ENCODE measurements at regions not wholly inside any gene's neighbourhood (a gene's known extent, or its start where the extent isn't known, plus 50 kb on each side); places are given as distances from the start of the nearest gene placed in this dataset.

- no peak for TF ChIP-seq CTCF (IDR thresholded peaks at IDR 0.05; ENCODE audit: control insufficient read depth, extremely low read depth, insufficient read depth)
- no peak for DNase-seq (ENCODE audit: low read depth)
- no peak overlapping the region for H3K4me3 ChIP-seq (ENCODE audit: low read depth, low read length)
Measured at GRCh38 chr5:20353499-20353898, 365.5 kb upstream of the CDH18 start.

GRCh38 chr5:20351849-20352248 lies 363.8 kb upstream of the CDH18 start:
- H3K4me3 ChIP-seq (ENCODE audit: low read depth, low read length), result no peak overlapping the region
- TF ChIP-seq CTCF (IDR thresholded peaks at IDR 0.05; ENCODE audit: control insufficient read depth, extremely low read depth, insufficient read depth), result no peak
- DNase-seq (ENCODE audit: low read depth), result no peak

DNA sequence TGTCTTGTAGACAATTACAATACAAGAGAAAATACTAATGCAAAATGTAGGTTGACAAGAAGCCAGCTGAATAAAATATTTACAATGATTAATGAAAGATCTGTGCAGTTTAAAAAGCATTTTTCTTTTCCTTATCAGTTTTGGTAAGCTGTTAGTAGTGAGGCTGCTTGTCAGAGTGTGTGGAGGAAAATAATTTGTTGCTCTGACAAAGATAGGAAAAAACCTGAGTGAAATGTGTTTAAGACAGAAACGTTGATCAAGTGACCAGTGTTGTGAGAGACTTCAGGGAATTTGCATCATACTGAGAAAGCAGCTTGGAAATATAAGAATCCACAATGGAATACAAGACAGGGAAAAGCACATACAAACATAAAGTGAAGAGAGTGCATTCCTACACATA lies 360.3 kb upstream of the CDH18 start:
- H3K4me3 ChIP-seq (ENCODE audit: low read depth, low read length), result no peak overlapping the region
- DNase-seq (ENCODE audit: low read depth), result no peak
- TF ChIP-seq CTCF (IDR thresholded peaks at IDR 0.05; ENCODE audit: control insufficient read depth, extremely low read depth, insufficient read depth), result no peak

DNA sequence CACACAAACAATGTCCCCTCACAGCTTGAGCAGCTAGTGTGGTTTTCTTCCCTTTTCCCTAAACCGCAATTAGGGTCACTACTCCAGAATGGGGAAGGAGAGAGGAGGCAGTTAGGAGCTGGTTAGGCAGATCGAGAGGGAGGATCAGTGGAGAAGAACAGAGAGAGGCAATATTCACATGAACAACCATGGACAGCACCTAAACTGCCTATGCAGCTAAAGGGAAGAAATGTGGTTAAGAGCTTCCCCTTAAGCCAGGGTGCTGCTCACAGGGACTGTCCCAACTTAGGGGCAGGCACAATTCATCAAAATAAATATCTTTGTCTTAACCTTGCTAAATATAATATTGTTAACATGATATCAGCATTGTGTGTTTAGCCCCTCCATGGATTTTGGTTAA lies 359.3 kb upstream of the CDH18 start:
- TF ChIP-seq CTCF (IDR thresholded peaks at IDR 0.05; ENCODE audit: control insufficient read depth, extremely low read depth, insufficient read depth), result no peak
- DNase-seq (ENCODE audit: low read depth), result no peak

GRCh38 chr5:20340126-20340525 lies 352.1 kb upstream of the CDH18 start:
- DNase-seq (ENCODE audit: low read depth), result peak; percentile 69
- TF ChIP-seq CTCF (IDR thresholded peaks at IDR 0.05; ENCODE audit: control insufficient read depth, extremely low read depth, insufficient read depth), result 0 out of 2 replicates have a peak, but pooled peaks have one; percentile 20
- H3K4me3 ChIP-seq (ENCODE audit: low read depth, low read length), result no peak overlapping the region

More for the DNA sequence above, 359.3 kb upstream of the CDH18 start:
- H3K4me3 ChIP-seq (ENCODE audit: low read depth, low read length), result no peak overlapping the region

GRCh38 chr5:20335978-20336377 lies 348.0 kb upstream of the CDH18 start:
- DNase-seq (ENCODE audit: low read depth), result no peak
- no peak overlapping the region for H3K4me3 ChIP-seq (ENCODE audit: low read depth, low read length)
- no peak for TF ChIP-seq CTCF (IDR thresholded peaks at IDR 0.05; ENCODE audit: control insufficient read depth, extremely low read depth, insufficient read depth)

DNA sequence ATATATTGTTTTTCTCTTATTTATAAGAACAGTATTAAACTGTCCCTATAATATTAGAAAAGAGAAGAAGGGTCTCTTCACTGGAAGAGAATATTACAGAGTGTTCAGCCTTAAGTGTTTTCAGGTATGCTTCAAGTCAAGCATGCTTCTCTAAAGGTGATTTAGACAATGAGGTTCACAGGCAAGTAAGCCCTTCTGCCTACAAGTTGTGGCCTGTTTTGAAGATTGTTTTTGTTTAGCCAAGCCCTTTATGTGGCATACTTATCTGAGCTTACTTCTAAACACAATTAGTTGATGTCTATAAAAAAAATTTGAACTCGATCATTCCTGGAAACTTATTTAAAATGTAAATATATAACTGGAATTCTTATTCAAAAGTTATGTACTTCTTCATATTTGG lies 343.8 kb upstream of the CDH18 start:
- TF ChIP-seq CTCF (IDR thresholded peaks at IDR 0.05; ENCODE audit: control insufficient read depth, extremely low read depth, insufficient read depth), result no peak
- no peak for DNase-seq (ENCODE audit: low read depth)
- no peak overlapping the region for H3K4me3 ChIP-seq (ENCODE audit: low read depth, low read length)

Data from LNCaP clone FGC (cell line).